SU-DHL-6 (cell line): ENCODE measurements at regions not wholly inside any gene's neighbourhood (a gene's known extent, or its start where the extent isn't known, plus 50 kb on each side); places are given as distances from the start of the nearest gene placed in this dataset.
"Not testable (repeated sequence)": the region's sequence is repeated elsewhere in the genome, so short reads cannot be mapped to it uniquely, and the experiment has no call there.

Experiments used
- H2AFZ ChIP-seq: fragments of 200-600 bp; sonication (generic); 2 replicates; pipeline ENCODE4 v1.6.1; 2014; ENCODE audit warnings: low read depth, mild to moderate bottlenecking, moderate library complexity, mixed read lengths, antibody characterized with exemption, low read length; ENCODE audit not compliant: severe bottlenecking
- H3F3A ChIP-seq: fragments of 200-600 bp; shearing (Covaris generic); 2 replicates; pipeline ENCODE4 v1.6.0; 2016; ENCODE audit warnings: antibody characterized with exemption, mild to moderate bottlenecking; ENCODE audit not compliant: insufficient read depth
- H3K27ac ChIP-seq: fragments of 200-600 bp; sonication (generic); 2 replicates; pipeline ENCODE4 v1.5.1; 2016; ENCODE audit warnings: low read depth, mild to moderate bottlenecking, low read length, moderate library complexity, mixed read lengths
- H3K27me3 ChIP-seq: fragments of 200-600 bp; sonication (generic), shearing (Covaris generic); 2 replicates; pipeline ENCODE4 v1.6.0; 2014; ENCODE audit warnings: mild to moderate bottlenecking, low read length
- H3K36me3 ChIP-seq: fragments of 200-600 bp; sonication (generic); 2 replicates; pipeline ENCODE4 v1.6.1; 2014; ENCODE audit warnings: mild to moderate bottlenecking, low read length, mixed read lengths
- H3K4me2 ChIP-seq: fragments of 300-600, 200-600 bp; shearing (Covaris generic), sonication (generic); 2 replicates; pipeline ENCODE4 v1.6.0; 2014; ENCODE audit warnings: low read length, low read depth, mild to moderate bottlenecking; ENCODE audit not compliant: poor library complexity, severe bottlenecking
- H3K4me3 ChIP-seq: fragments of 200-600 bp; sonication (generic); 2 replicates; pipeline ENCODE4 v1.5.1; 2014; ENCODE audit warnings: antibody characterized with exemption, low read length, mild to moderate bottlenecking, mixed read lengths; ENCODE audit not compliant: insufficient read depth, poor library complexity, severe bottlenecking
- H3K79me2 ChIP-seq: fragments of 200-600 bp; sonication (generic); 2 replicates; pipeline ENCODE4 v1.6.1; 2014; ENCODE audit warnings: mild to moderate bottlenecking, low read length, moderate library complexity; ENCODE audit not compliant: insufficient read depth
- H3K9ac ChIP-seq: fragments of 200-600 bp; sonication (generic); 2 replicates; pipeline ENCODE4 v1.7.0; 2014; ENCODE audit warnings: mild to moderate bottlenecking, low read length
- H3K9me2 ChIP-seq: fragments of 200-600 bp; sonication (generic); replicated peaks from 2 replicates; pipeline ENCODE4 v1.6.1; 2014; ENCODE audit warnings: low read length; ENCODE audit not compliant: insufficient read depth
- H3K9me3 ChIP-seq: fragments of 200-600 bp; sonication (generic); 2 replicates; pipeline ENCODE4 v1.6.1; 2014; ENCODE audit warnings: low read length, mixed read lengths; ENCODE audit not compliant: insufficient read depth
- H4K20me1 ChIP-seq: fragments of 200-600 bp; sonication (generic); 2 replicates; pipeline ENCODE4 v1.6.1; 2014; ENCODE audit warnings: low read depth, mild to moderate bottlenecking, antibody characterized with exemption, low read length, moderate library complexity, mixed read lengths
- CTCF ChIP-seq: fragments of 200-600 bp; sonication (generic); IDR thresholded peaks from one replicate; pipeline ENCODE4 v1.5.1; 2017; ENCODE audit warnings: antibody characterized with exemption, mild to moderate bottlenecking, low read length, moderate library complexity; ENCODE audit not compliant: insufficient read depth, poor library complexity, severe bottlenecking
- EZH2phosphoT487 ChIP-seq: fragments of 200-600 bp; sonication (generic), shearing (Covaris generic); conservative IDR thresholded peaks from 2 replicates; pipeline ENCODE4 v1.6.1; 2018; ENCODE audit warnings: mild to moderate bottlenecking, antibody characterized with exemption, low read length, moderate library complexity, mixed read lengths

GRCh38 chr12:124218243-124218560 lies 76.7 kb upstream of the RFLNA start:
- H3K9ac ChIP-seq = no peak overlapping the region
- no peak for TF ChIP-seq CTCF
- TF ChIP-seq EZH2phosphoT487 = no peak
- H3K36me3 ChIP-seq = no peaks in the 10 kb centered on the region
- no peak overlapping the region for H2AFZ ChIP-seq
- H3F3A ChIP-seq = no peaks in the 10 kb centered on the region
- H3K4me2 ChIP-seq = no peak overlapping the region
- H4K20me1 ChIP-seq = no peaks in the 10 kb centered on the region
- no peaks in the 10 kb centered on the region for H3K9me2 ChIP-seq
- H3K9me3 ChIP-seq = peaks cover 5% of the 10 kb centered on the region; the same call in 1 of the 2 replicates
- H3K27me3 ChIP-seq = peaks cover 3% of the 10 kb centered on the region; the same call in 1 of the 2 replicates
- H3K4me3 ChIP-seq = no peak overlapping the region
- H3K27ac ChIP-seq = no peak overlapping the region
- H3K79me2 ChIP-seq = no peaks in the 10 kb centered on the region

GRCh38 chr12:124218650-124219049 lies 76.2 kb upstream of the RFLNA start:
- H3K27ac ChIP-seq, H3K4me2 ChIP-seq, H3K9ac ChIP-seq, H3K9me3 ChIP-seq, H3K79me2 ChIP-seq, H3K36me3 ChIP-seq, H3K9me2 ChIP-seq, H2AFZ ChIP-seq, H4K20me1 ChIP-seq, H3K27me3 ChIP-seq, H3F3A ChIP-seq, H3K4me3 ChIP-seq: not testable (repeated sequence)

GRCh38 chr12:124222368-124223245 lies 72.3 kb upstream of the RFLNA start:
- H3K9ac ChIP-seq = no peak overlapping the region
- no peaks in the 10 kb centered on the region for H3K79me2 ChIP-seq
- no peak overlapping the region for H2AFZ ChIP-seq
- H3K27ac ChIP-seq = no peak overlapping the region
- TF ChIP-seq EZH2phosphoT487 (no peak), CTCF (no peak)
- no peaks in the 10 kb centered on the region for H3K9me3 ChIP-seq
- H3K36me3 ChIP-seq = no peaks in the 10 kb centered on the region
- no peaks in the 10 kb centered on the region for H3F3A ChIP-seq
- H3K4me2 ChIP-seq = no peak overlapping the region
- no peak overlapping the region for H3K4me3 ChIP-seq
- no peaks in the 10 kb centered on the region for H3K9me2 ChIP-seq
- H3K27me3 ChIP-seq = no peaks in the 10 kb centered on the region
- H4K20me1 ChIP-seq = no peaks in the 10 kb centered on the region

GRCh38 chr12:124223733-124224138 lies 71.2 kb upstream of the RFLNA start:
- not testable (repeated sequence) for H3F3A ChIP-seq, H3K9ac ChIP-seq, H4K20me1 ChIP-seq, H2AFZ ChIP-seq, H3K9me3 ChIP-seq, H3K27ac ChIP-seq, H3K4me2 ChIP-seq, H3K79me2 ChIP-seq, H3K9me2 ChIP-seq, H3K36me3 ChIP-seq, H3K27me3 ChIP-seq, H3K4me3 ChIP-seq
